Activated naive CD4-positive, alpha-beta T cell treated with anti-CD3 and anti-CD28 coated beads, Interleukin-2, amount 50 U/mL, for 16 hours (primary cell): ENCODE measurements at regions not wholly inside any gene's neighbourhood (a gene's known extent, or its start where the extent isn't known, plus 50 kb on each side); places are given as distances from the start of the nearest gene placed in this dataset.

Source experiments
- DNase-seq: peaks from one replicate; pipeline ENCODE4 v3.0.0-alpha.2; 2020

DNA sequence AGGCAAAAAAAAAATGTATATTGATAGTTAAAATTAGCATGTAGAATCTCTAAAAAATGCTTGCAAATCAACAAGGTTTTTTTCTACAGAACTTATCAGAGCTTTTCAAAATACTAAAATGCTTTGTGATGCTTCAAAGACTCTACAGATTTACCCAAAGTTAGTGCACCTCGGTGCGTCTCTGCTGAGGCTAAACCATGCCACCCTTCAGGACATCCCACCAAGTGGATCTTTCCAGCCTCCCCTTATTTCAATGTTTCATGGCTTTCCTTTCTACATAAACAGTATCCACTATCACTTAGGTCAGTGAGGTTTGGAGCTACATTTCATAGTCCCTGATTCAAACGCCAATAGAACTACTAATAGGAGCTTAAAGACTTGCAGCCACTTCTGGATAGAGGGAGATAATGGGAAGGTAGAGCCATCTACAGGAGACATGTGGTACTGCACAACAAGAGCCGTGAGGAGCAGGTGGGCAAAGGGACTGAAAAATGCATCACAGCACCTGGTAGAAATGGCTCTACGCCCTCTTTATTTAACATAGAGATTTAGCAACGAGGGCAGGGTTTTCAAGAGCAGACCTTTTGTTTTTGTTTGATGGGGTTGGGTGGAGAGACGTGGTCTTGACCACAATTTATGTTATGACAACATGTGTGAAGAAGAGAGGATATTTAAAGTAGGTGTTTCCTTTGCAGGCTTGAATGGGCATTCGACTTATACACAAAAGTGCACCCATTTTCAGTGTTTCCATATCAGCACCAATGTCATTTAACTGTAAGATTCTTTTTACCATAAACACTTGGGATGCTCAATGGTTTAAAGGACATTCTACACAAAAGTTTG is 56.1 kb upstream of the SLC35G4 start:
- no peak for DNase-seq

DNA sequence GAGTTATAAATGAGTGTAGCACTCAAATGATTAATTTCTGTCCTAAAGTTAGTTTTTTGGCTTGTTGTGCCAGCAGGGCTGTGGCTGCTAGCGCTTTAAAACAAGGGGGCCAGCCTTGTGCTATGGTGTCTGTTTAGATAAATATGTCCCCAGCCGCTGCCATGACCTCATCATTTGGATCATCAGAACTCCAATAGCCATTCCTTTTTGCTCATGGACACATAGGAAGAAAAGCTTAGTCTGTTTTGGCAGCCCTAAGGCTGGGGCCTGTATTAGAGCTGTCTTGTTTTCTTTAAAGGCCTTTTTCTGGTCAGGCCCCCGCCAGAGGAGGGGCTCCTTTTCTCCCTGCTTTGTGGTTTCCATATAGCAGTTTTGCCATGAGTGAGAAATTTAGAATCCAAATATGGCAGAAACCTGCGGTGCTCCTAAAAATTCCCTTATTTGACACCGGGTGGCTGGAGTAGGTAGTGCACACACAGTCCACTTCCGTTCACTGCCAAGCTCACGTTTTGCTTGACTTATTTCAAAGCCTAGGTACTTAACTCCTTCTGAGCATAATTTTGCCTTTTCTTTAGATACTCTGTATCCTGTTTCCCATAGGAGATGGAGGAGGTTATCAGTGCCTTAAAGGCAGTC is 60.4 kb upstream of the SLC35G4 start:
- no peak for DNase-seq

DNA sequence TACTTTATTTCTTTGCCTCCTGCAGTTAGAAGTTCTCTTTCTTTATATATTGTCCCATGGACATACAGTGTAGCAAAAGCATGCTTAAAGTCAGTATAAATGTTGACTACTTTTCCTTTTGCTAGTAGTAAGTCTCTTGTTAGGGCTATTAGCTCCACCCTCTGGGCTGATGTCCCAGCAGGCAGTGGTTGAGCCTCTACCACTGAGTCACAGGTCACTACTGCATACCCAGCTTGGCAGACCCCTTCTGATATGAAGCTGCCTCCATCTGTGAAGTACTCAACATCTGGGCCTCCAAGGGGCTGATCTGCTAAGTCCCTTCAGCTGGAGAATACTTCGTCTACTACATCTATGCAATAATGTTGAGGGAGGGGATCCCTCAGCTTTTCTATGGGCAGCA is 61.0 kb upstream of the SLC35G4 start:
- no peak for DNase-seq

DNA sequence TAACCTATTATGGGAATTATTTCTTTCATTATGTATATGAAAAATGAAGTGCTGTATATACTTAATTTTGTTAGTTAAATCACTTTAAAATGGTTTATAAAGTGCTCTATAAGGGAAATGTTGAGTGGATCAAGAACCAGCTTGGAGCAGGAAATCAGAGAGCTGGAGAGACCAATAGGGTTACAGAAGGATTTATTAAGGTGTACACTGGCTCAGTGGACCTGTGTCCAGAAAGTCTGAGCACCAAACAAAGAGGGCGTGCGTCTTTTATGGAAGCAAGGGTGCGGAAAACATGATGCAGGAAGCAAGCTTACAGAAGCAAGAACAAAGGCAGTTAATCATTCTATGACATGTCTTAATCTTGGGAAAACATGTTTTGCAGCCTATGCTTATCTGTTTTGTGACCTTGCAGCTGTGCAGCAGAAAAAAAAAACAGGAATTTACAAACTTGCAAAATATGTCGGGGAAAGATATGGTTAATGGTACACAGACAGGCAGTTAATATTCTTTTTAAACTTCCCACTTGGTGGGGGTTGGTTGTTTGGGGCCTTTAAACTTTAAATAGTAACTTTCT is 65.2 kb upstream of the SLC35G4 start:
- no peak for DNase-seq

DNA sequence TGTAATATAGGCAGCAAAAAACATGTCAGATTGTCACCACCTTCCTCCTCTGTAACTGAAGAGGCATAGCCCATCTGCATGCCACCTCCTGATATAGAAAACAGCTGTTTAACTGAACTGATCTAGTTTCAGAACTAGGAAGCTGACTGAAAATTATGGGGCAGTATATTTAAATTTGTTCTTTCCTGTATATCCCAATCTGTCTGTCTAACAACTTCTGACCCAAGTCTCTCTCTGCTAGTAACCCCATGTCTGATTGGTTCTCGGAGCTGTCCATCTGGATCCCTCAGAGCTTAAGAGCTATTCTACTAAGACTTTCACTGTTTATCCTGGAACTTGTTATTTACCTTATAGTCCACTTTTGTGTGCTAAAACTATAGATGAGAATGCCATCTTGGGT is 68.2 kb upstream of the SLC35G4 start:
- no peak for DNase-seq

DNA sequence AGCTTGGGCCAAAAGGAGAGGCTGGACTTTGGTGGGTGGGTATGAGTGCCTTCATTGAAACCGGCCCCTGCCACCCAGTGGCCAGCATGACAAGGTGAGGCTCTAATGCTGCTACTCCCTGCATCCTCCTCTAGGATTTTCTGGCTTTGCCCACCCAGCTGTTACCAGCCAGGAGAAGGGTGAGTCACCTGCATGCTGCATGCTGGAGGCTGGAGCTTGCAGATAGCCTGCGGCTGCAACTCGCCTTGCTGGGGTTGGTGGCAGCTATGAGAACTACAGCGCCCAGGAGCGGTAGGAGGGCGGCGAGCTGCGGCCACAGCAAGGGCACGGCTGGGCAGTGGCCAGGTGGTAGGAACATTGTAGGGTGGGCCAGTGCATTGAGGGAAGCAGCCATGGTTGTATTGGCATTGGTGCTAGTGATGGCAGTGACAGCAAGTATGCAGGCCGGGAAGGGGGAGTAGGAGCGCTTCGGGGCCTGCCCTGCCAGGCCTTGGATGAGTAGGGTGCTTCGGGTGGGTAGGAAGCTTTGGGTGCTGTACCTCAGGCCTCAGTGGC is 75.4 kb upstream of the SLC35G4 start:
- no peak for DNase-seq

DNA sequence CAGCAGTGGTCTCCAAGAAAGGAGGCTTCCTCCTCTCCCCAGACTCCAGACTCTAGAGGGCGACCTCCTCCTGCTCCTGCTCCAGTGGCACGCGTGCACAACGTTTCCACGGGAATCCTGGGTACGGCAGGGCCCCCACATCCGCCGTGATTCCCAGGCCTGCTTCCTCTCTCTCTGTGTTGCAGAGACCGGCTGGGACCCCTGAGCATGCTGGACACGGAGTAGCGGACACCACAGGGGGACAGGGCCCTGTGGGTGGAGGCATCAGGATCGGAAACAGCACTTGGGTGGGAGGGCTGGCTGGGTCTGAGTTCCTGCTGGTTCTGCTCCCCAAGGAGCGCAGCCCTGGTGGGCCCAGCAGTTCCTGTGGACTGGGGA is 75.9 kb upstream of the SLC35G4 start:
- DNase-seq: no peak

DNA sequence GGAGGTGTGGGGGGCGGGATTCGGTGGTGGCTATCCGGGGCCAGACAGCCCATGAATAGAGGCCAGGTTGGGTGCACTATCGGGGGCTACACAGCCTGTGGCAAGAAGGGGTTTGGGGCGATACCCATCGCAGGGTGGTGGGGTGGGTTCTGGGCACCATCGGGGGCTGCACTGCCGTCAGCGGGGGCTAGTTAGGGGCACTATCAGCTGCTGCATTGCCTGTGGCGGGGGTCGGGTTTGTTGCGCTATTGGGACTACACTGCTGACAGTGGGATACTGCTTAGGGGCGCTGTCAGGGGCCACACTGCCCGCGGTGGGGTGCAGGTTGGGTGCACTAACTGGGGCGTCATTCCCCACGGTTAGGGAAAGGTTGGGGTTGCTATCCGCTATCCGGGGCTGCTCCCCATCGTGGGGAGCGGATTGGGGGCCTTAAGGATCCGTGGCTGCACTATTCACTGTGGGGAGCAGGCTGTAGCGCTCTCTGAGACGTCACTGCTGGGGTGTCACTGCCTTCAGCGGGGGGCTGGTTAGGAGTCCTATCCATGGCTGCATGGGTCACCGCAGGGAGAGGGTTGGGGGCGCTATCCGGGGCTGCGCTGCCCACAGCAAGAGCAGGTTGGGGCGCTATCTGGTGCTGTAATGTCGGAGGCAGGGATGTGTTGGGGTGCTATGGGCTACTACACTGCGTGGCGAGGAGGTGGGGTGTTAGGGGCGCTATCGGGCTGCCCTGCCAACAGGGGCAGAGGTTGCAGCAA is 76.5 kb upstream of the SLC35G4 start:
- no peak for DNase-seq

DNA sequence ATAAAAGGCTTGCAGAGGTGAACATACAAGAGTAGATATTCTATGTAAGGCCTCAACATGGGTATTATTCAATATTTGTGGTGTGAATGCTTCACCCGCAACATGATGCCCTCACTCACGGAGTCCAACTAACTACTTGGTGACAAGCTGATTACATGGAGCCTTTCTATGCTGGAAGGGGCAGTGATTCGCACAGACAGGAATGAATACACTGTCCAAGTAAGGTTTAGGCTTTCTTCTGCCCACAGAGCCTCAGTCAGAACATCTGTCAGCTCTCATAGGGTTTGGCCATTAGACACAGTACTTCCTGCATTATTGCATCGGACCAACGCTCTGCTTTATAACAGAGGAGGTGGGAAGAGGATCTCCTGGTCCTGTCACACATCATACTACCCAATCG is 80.3 kb upstream of the SLC35G4 start:
- no peak for DNase-seq

DNA sequence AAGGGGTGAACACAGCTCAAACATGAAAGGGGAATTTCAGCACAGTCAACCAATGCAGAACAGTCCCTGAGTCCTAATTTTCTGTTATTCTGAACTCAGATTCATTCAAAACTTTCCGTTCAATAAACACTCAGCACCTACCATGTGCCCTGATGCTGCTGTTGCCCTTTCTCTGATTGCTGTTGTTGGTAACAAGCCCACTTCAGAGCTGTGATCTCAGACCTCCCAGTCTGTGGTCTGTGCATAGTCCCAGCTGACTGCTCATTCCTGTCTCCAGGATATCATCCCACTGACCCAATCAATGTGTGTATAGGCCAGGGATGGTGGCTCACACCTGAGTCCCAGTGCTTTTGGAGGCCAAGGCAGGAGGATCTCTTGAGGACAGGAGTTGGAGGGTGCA is 82.7 kb upstream of the SLC35G4 start:
- no peak for DNase-seq

DNA sequence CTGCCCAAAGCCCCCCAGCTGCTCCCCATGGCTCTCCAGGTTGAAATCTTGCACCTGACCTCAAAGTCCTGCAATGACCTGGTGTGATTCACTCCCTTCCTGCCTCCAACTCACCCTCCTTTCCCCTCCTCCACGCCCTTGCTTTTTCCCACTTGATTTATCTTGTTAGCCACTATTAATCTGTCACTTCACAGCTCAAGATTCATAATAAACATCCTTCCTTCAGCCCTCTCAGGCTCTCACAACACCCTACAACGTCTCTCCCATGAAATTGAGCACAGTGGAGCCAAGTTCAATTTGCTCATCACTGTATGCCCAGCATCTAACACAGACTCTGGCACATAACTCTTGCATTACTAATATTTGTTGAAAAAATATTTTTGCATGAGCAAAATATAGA is 85.6 kb upstream of the SLC35G4 start:
- no peak for DNase-seq

DNA sequence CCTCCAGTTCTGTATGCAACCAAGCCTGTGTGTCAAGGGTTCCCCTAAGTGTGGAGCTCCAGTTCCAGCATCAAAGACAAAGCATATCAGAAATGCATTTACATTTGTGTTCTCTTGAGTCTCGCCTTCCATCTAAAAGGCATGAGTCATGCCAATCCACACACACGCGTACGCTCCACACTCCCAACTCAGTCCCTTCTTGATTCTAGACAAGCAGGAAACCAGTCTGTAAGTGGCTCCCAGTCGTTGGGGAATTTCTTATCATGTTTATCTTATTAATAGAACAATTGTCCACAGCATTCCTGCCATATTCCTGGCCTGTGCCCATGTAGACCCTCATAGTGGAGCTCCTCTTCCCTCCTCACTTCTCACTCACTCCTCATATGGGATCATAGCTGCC is 86.4 kb upstream of the SLC35G4 start:
- DNase-seq: no peak

DNA sequence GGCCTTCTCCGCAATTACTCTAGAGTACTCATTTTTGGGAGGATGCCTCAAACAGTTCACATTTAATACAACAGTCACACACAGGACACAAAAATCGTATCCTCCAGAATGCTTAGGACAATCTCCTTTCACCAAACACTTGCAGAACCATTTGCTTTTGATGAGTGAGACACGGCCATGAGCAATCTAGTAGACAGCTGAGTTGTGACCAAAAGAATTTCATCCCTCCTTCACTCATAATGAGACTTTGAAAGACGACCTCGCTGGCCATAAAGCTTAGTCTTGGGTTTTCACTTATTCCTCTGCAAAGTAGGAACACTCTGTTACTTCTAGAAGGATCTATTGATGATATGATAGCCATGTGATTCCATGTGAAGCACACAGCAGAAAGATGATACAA is 87.5 kb upstream of the SLC35G4 start:
- no peak for DNase-seq

DNA sequence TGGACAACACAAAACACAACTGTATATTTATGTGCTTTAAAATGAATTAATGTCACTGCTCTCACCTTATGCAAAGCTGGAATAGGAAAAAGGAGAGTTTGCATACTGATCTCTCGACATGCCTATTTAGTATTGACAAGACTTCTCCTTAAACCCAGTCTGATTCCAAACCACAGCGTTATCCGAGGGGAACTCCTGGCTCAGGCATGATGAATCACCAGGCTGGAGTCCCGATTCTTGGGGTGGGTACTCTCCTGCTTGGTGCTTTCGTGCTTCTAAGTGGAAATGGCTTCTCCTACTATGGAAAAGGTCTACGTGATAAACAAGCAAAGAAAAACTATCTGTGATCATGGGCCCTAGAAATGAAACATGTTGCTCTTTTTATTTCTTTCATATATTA is 88.9 kb upstream of the SLC35G4 start:
- DNase-seq: no peak

DNA sequence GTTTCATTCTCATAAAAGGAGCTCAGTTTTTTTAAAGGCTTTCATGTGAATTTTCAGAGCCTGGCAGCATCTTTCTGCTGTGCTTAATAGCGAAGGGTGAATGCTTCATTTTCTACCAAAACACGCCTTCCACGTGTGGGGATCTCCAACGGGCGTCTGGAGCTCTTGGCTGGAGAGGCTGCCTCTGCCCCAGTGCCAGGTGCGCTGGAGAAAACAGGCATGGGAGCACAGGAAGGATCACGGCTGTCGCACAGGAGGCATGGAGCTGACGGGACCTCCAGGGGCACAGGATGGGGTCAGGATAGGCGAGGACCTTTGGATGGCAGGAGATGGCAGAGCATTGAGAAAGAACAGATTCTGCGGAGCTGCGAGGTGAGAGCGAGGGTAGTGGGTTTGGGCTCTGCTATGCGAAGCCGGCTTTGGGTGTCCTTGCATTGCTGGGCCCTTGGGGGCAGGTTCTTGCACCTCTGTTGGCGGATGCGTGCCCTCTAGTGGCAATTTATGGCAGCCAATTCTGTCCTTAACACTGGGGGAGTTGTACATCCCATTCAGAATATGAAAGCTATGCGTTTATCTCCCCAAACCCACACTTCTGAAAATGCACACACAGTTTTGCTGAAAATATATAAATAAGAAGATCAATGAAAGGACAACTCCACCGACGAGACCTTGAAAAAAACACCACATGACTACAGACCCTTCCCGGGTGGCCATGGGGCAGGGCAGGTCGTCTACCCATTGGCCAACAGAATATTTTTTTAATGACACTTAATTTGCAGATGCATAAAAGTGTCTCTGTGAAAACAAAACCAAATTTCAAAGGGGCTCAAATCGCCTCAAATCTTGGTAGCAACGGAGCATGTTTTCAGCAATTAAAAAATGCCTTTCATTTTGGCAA is 90.4 kb upstream of the SLC35G4 start:
- DNase-seq: peak; percentile 26

DNA sequence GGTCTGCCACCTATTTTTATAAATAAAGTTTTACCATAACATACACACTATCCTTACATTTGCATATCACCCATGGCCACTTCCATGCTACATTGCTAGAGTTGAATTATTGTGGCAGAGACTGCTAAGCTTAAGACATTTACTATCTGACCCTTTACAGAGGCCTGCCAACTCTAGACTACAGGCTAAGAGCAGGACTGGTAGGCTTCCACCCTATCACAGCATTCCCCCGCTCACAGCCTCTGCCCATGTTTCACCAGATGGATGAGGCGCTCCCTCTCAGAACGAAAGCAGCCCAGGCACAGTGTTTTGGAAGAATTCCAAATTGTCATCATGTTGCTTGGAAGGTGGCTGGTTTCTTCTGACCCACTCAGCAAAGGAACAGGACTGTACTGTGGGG is 91.7 kb upstream of the SLC35G4 start:
- DNase-seq: no peak

DNA sequence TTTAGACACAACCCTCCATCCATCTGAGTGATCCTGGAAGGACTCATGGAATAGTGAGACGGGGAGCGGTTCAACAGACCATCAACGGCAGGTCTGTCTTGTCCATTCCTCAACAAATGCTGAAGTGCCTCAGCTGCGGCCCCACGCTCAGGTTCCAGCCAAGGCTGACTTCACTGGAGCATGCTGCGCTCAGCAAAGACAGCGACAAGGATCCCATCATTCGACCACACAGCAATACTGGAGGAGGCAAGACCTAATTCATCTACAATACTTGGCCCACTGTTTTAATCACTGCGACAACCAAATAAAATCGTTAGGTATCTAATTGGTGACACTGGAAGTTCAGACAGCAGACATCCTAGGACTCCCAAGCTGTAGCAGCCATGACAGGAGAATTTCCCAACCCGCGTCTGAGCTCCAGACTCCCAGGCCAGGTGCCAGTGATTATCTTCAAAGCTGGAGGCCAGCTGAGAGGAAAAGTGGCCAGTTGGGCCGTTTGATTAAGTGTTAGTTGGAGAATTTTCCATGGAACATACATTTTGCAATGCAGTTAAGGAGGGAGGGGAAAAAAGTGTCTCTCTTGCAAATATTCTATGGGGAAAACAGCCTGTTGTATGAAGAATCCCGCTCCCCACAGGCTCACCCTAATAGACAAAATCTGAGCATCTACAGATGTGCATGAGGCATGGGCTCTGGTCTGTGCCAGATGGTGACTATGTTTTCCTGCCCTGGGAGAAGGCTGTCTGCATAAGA is 92.5 kb upstream of the SLC35G4 start:
- no peak for DNase-seq

DNA sequence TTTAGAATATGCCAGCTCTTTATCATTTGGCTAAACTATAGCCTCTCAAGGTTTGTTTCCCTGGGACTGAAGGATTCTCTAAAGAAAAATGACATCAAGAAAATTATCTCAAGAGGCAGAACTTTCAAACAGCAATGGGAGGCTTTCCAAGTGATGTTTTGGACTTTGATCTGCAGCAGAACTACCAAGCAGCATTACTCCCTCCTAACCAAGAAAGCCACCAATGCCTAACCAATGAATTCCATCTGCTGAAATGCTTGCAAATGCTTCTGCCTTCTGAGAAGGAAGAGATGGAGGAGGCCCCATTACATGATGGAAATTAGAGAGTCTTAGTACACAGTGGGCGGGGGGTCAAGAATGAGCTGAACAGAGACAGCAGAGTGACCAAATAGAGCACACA is 95.1 kb upstream of the SLC35G4 start:
- DNase-seq: no peak

DNA sequence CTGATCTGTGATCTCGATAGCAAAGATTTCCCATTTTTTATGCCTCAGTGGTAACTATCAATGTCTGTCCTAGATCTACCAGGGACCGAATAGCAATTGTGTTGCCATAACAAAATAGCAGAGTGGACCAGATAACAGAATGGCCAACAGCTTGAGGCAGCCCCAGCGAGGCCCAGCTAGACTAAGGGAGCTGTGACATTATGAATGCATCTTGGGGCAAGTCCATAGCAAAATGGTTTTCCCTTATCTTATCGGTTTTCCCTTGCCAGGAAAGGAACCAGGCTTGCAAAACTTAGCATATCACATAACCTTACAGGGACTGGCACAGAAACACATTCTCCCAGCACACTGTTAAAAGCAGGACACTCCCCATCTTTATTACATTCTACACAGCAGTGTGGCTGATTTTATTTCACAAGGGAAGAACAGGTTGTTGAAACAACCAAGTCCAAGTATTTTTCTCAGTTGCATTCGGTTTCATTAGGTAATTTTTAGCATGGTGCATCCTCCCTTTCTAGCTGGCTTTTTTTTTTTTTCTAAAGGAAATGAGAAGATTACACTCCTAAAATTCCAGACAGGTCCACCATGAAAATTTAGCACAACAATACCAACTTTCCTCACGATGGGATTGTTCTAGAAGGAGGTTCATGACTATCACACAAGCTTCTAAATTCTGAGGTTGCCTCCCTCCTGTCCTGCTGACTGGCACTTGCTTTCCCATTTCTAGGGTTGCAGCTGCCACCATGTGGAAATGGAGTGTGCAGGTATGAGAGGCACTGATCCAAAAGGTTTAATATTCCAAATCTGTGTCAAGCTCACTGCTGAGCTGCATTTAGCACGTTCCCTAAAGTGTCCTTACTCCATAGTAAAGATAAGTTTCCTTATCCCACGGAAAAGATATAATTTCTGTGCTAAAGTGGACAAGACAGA is 97.0 kb upstream of the SLC35G4 start:
- DNase-seq: no peak

DNA sequence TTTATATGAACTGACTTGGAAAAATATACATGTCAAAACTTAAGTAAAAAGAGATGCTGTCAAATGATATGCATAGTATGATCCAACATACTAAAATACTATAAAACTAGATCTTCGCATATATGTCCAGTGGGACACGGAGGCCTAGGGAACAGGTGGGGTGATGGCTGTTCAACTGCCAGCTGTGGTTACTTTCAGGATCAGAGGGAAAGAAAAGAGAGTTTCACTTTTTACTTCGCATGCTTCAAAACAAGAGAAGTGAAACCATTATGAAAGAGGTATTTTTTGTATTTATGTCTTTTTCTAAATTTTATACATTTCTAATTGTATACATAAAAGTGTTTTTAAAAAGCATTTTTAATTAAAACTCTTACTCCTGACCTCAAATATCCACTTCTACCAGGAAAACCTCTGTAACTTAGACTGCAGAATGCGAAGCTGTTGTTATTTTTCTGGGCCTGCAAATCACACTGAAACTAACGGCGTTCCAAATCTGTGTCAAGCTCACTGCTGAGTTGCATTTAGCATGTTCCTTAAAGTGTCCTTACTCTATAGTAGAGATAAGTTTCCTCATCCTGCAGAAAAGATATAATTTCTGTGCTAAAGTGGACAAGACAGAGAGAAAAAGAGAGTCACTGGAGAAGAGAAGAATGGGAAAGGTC is 97.8 kb upstream of the SLC35G4 start:
- no peak for DNase-seq
